ENCODE measurements at regions not wholly inside any gene's neighbourhood (a gene's known extent, or its start where the extent isn't known, plus 50 kb on each side); places are given as distances from the start of the nearest gene placed in this dataset.

GRCh38 chr9:88219601-88220000, 81.3 kb upstream of the SPATA31C2 start:
- no peak for DNase-seq
- Histone ChIP-seq H3K4me2 (ENCODE audit: insufficient read depth, low read length) (no peak overlapping the region), H3K27ac (ENCODE audit: low read length) (no peak overlapping the region), H3K4me3 (ENCODE audit: low read depth in 1 of 2, low read length in 2 of 2) (no peak overlapping the region), H3K27me3 (ENCODE audit: insufficient read depth, low read length, poor library complexity) (no peaks in the 10 kb centered on the region), H3K9ac (ENCODE audit: low read depth, low read length) (no peak overlapping the region), H3K36me3 (ENCODE audit: insufficient read depth, low read length) (no peaks in the 10 kb centered on the region), H3K4me1 (ENCODE audit: insufficient read depth, low read length) (no peaks in the 10 kb centered on the region), H3K9me3 (ENCODE audit: insufficient read depth, low read length, severe bottlenecking) (no peaks in the 10 kb centered on the region), H3K79me2 (ENCODE audit: insufficient read depth, low read length) (no peaks in the 10 kb centered on the region), H2AFZ (ENCODE audit: low read depth, low read length) (no peak overlapping the region), H4K20me1 (ENCODE audit: insufficient read depth, low read length) (no peaks in the 10 kb centered on the region)
- ATAC-seq (ENCODE audit: insufficient read depth, low read depth): no peak
- TF ChIP-seq CTCF (IDR thresholded peaks at IDR 0.05; ENCODE audit: borderline replicate concordance, extremely low read depth, low read length, poor library complexity, severe bottlenecking): no peak
- no peak for TF ChIP-seq EZH2 (IDR thresholded peaks at IDR 0.05; ENCODE audit: borderline replicate concordance, low read depth, low read length, severe bottlenecking)

- Histone ChIP-seq H3K4me3 (ENCODE audit: low read depth in 1 of 2, low read length in 2 of 2) (no peak overlapping the region), H3K4me1 (ENCODE audit: insufficient read depth, low read length) (no peaks in the 10 kb centered on the region), H3K79me2 (ENCODE audit: insufficient read depth, low read length) (no peaks in the 10 kb centered on the region), H3K4me2 (ENCODE audit: insufficient read depth, low read length) (no peak overlapping the region), H3K27ac (ENCODE audit: low read length) (no peak overlapping the region), H3K9me3 (ENCODE audit: insufficient read depth, low read length, severe bottlenecking) (no peaks in the 10 kb centered on the region), H4K20me1 (ENCODE audit: insufficient read depth, low read length) (no peaks in the 10 kb centered on the region), H3K27me3 (ENCODE audit: insufficient read depth, low read length, poor library complexity) (no peaks in the 10 kb centered on the region), H3K36me3 (ENCODE audit: insufficient read depth, low read length) (no peaks in the 10 kb centered on the region), H3K9ac (ENCODE audit: low read depth, low read length) (no peak overlapping the region), H2AFZ (ENCODE audit: low read depth, low read length) (no peak overlapping the region)
- DNase-seq (no peak), ATAC-seq (ENCODE audit: insufficient read depth, low read depth) (no peak)
- TF ChIP-seq CTCF (IDR thresholded peaks at IDR 0.05; ENCODE audit: borderline replicate concordance, extremely low read depth, low read length, poor library complexity, severe bottlenecking) (no peak), EZH2 (IDR thresholded peaks at IDR 0.05; ENCODE audit: borderline replicate concordance, low read depth, low read length, severe bottlenecking) (no peak)
Observed at GRCh38 chr9:88218726-88219125, 80.5 kb upstream of the SPATA31C2 start.

- Histone ChIP-seq H3K4me3 (ENCODE audit: low read depth in 1 of 2, low read length in 2 of 2) (no peak overlapping the region), H3K4me1 (ENCODE audit: insufficient read depth, low read length) (no peaks in the 10 kb centered on the region), H2AFZ (ENCODE audit: low read depth, low read length) (no peak overlapping the region), H3K4me2 (ENCODE audit: insufficient read depth, low read length) (no peak overlapping the region), H3K27ac (ENCODE audit: low read length) (no peak overlapping the region), H3K9ac (ENCODE audit: low read depth, low read length) (no peak overlapping the region), H3K79me2 (ENCODE audit: insufficient read depth, low read length) (no peaks in the 10 kb centered on the region), H4K20me1 (ENCODE audit: insufficient read depth, low read length) (no peaks in the 10 kb centered on the region), H3K9me3 (ENCODE audit: insufficient read depth, low read length, severe bottlenecking) (no peaks in the 10 kb centered on the region), H3K36me3 (ENCODE audit: insufficient read depth, low read length) (no peaks in the 10 kb centered on the region), H3K27me3 (ENCODE audit: insufficient read depth, low read length, poor library complexity) (no peaks in the 10 kb centered on the region)
- no peak for DNase-seq
- no peak for TF ChIP-seq EZH2 (IDR thresholded peaks at IDR 0.05; ENCODE audit: borderline replicate concordance, low read depth, low read length, severe bottlenecking)
- TF ChIP-seq CTCF (IDR thresholded peaks at IDR 0.05; ENCODE audit: borderline replicate concordance, extremely low read depth, low read length, poor library complexity, severe bottlenecking): no peak
- no peak for ATAC-seq (ENCODE audit: insufficient read depth, low read depth)
Observed at GRCh38 chr9:88216126-88216995, 78.1 kb upstream of the SPATA31C2 start.

Data from DND-41 (cell line).